ENCODE measurements at regions not wholly inside any gene's neighbourhood (a gene's known extent, or its start where the extent isn't known, plus 50 kb on each side); places are given as distances from the start of the nearest gene placed in this dataset.

- no peak for DNase-seq
- TF ChIP-seq EP300 (IDR thresholded peaks at IDR 0.05; ENCODE audit: low read depth) (no peak), CTCF (IDR thresholded peaks at IDR 0.05) (no peak), POLR2A (IDR thresholded peaks at IDR 0.05) (no peak), POLR2AphosphoS5 (IDR thresholded peaks at IDR 0.05) (no peak)
- intact Hi-C loops (cut with DNase I; ENCODE audit: low total_unique reads) (no loop called here), in situ Hi-C loops (cut with MboI; ENCODE audit: low pct_ligation_motif_present in 1 of 4, low pct_unique_long_range_greater_than_20kb in 1 of 4, low sequenced_read_pairs in 3 of 4) (no loop called here)
- 47 to 50% methylated on average over 3 of the region's 3 CpGs for WGBS, 2 donors (ENCODE audit: low coverage in 1 of 2)
- H3K27ac ChIP-seq = no peak overlapping the region
- no peak overlapping the region for H3K4me3 ChIP-seq
- H3K4me1 ChIP-seq = no peaks in the 10 kb centered on the region
- H3K36me3 ChIP-seq = no peaks in the 10 kb centered on the region
- no peaks in the 10 kb centered on the region for H3K9me3 ChIP-seq
- H3K27me3 ChIP-seq = no peaks in the 10 kb centered on the region
Measured at GRCh38 chr4:124947622-124948265, 235.2 kb upstream of the ANKRD50 start.

GRCh38 chr4:124946696-124947095, 234.2 kb upstream of the ANKRD50 start:
- no peak overlapping the region for H3K27ac ChIP-seq
- H3K27me3 ChIP-seq = no peaks in the 10 kb centered on the region
- H3K36me3 ChIP-seq = no peaks in the 10 kb centered on the region
- WGBS, 2 donors (ENCODE audit: low coverage in 1 of 2) = 41% methylated on average over 2 of the region's 2 CpGs; no CpG with 5 or more reads in 1 of the 2 donors
- TF ChIP-seq POLR2A (IDR thresholded peaks at IDR 0.05) (no peak), EP300 (IDR thresholded peaks at IDR 0.05; ENCODE audit: low read depth) (no peak), POLR2AphosphoS5 (IDR thresholded peaks at IDR 0.05) (no peak), CTCF (IDR thresholded peaks at IDR 0.05) (no peak)
- in situ Hi-C loops (cut with MboI; ENCODE audit: low pct_ligation_motif_present in 1 of 4, low pct_unique_long_range_greater_than_20kb in 1 of 4, low sequenced_read_pairs in 3 of 4) = no loop called here
- no peaks in the 10 kb centered on the region for H3K9me3 ChIP-seq
- H3K4me3 ChIP-seq = no peak overlapping the region
- no peak for DNase-seq
- H3K4me1 ChIP-seq = no peaks in the 10 kb centered on the region
- intact Hi-C loops (cut with DNase I; ENCODE audit: low total_unique reads) = no loop called here

- no peak for DNase-seq
- intact Hi-C loops (cut with DNase I; ENCODE audit: low total_unique reads) (no loop called here), in situ Hi-C loops (cut with MboI; ENCODE audit: low pct_ligation_motif_present in 1 of 4, low pct_unique_long_range_greater_than_20kb in 1 of 4, low sequenced_read_pairs in 3 of 4) (no loop called here)
- TF ChIP-seq POLR2A (IDR thresholded peaks at IDR 0.05) = no peak
- no peak for TF ChIP-seq EP300 (IDR thresholded peaks at IDR 0.05; ENCODE audit: low read depth)
- 40 to 55% methylated on average over 1 of the region's 1 CpG for WGBS, 2 donors (ENCODE audit: low coverage in 1 of 2)
- no peaks in the 10 kb centered on the region for H3K9me3 ChIP-seq
- H3K36me3 ChIP-seq = no peaks in the 10 kb centered on the region
- no peak overlapping the region for H3K4me3 ChIP-seq
- H3K4me1 ChIP-seq = no peaks in the 10 kb centered on the region
- no peak overlapping the region for H3K27ac ChIP-seq
- H3K27me3 ChIP-seq = no peaks in the 10 kb centered on the region
Measured at GRCh38 chr4:124945422-124945821, 232.9 kb upstream of the ANKRD50 start.

- TF ChIP-seq CTCF (IDR thresholded peaks at IDR 0.05) = no peak
- TF ChIP-seq EP300 (IDR thresholded peaks at IDR 0.05; ENCODE audit: low read depth) = no peak
- no peak for TF ChIP-seq POLR2AphosphoS5 (IDR thresholded peaks at IDR 0.05)
- TF ChIP-seq POLR2A (IDR thresholded peaks at IDR 0.05) = no peak
- WGBS, 2 donors (ENCODE audit: low coverage in 1 of 2) = 75 to 93% methylated on average over 5 to 7 of the region's 7 CpGs
- in situ Hi-C loops (cut with MboI; ENCODE audit: low pct_ligation_motif_present in 1 of 4, low pct_unique_long_range_greater_than_20kb in 1 of 4, low sequenced_read_pairs in 3 of 4) = no loop called here
- H3K27me3 ChIP-seq = no peaks in the 10 kb centered on the region
- H3K4me3 ChIP-seq = no peak overlapping the region
- no peaks in the 10 kb centered on the region for H3K4me1 ChIP-seq
- intact Hi-C loops (cut with DNase I; ENCODE audit: low total_unique reads) = no loop called here
- DNase-seq = no peak
- no peaks in the 10 kb centered on the region for H3K36me3 ChIP-seq
- no peaks in the 10 kb centered on the region for H3K9me3 ChIP-seq
- no peak overlapping the region for H3K27ac ChIP-seq
Measured at GRCh38 chr4:124943938-124944337, 231.4 kb upstream of the ANKRD50 start.

Measured in transverse colon (tissue), 4 donors.